ENCODE measurements at regions not wholly inside any gene's neighbourhood (a gene's known extent, or its start where the extent isn't known, plus 50 kb on each side); places are given as distances from the start of the nearest gene placed in this dataset.
A peak's percentile ranks its signal among the peaks of the same experiment; 100 is the strongest.

- DNase-seq, result no peak
These were observed 195.0 kb downstream of the ZIC1 start for GRCh38 chr3:147604136-147604535.

- no peak for DNase-seq
These were observed 204.6 kb downstream of the ZIC1 start for GRCh38 chr3:147613725-147614124.

GRCh38 chr3:147614210-147614609 is 205.0 kb downstream of the ZIC1 start:
- DNase-seq, result no peak

- no peak for DNase-seq
These were observed 205.9 kb downstream of the ZIC1 start for GRCh38 chr3:147615035-147615434.

- DNase-seq, result peak; percentile 3 to 46
These were observed 207.9 kb downstream of the ZIC1 start for GRCh38 chr3:147616998-147617619.

- no peak for DNase-seq
These were observed 209.5 kb downstream of the ZIC1 start for GRCh38 chr3:147618691-147619090.

- no peak for DNase-seq
These were observed 210.9 kb downstream of the ZIC1 start for GRCh38 chr3:147619921-147620560.

GRCh38 chr3:147620906-147621305 is 211.7 kb downstream of the ZIC1 start:
- no peak for DNase-seq

- DNase-seq, result no peak
These were observed 221.8 kb downstream of the ZIC1 start for GRCh38 chr3:147630921-147631415.

GRCh38 chr3:147640781-147641180 is 231.6 kb downstream of the ZIC1 start:
- no peak for DNase-seq

- DNase-seq, result no peak
These were observed 236.6 kb downstream of the ZIC1 start for GRCh38 chr3:147645761-147646160.

GRCh38 chr3:147649475-147649874 is 240.3 kb downstream of the ZIC1 start:
- DNase-seq, result no peak

GRCh38 chr3:147651107-147651778 is 242.1 kb downstream of the ZIC1 start:
- no peak for DNase-seq

- DNase-seq, result no peak
These were observed 243.6 kb downstream of the ZIC1 start for GRCh38 chr3:147652651-147653366.

- DNase-seq, result no peak
These were observed 244.3 kb downstream of the ZIC1 start for GRCh38 chr3:147653367-147653923.

- no peak for DNase-seq
These were observed 245.7 kb downstream of the ZIC1 start for GRCh38 chr3:147654827-147655226.

- no peak for DNase-seq
These were observed 246.1 kb downstream of the ZIC1 start for GRCh38 chr3:147655236-147655635.

- no peak for DNase-seq
These were observed 246.9 kb downstream of the ZIC1 start for GRCh38 chr3:147656023-147656422.

GRCh38 chr3:147661916-147662315 is 252.8 kb downstream of the ZIC1 start:
- DNase-seq, result no peak

GRCh38 chr3:147662705-147663104 is 253.5 kb downstream of the ZIC1 start:
- DNase-seq, result no peak

- no peak for DNase-seq
These were observed 259.9 kb downstream of the ZIC1 start for GRCh38 chr3:147669077-147669476.

- no peak for DNase-seq
These were observed 262.9 kb downstream of the ZIC1 start for GRCh38 chr3:147672035-147672434.

GRCh38 chr3:147672436-147672835 is 263.3 kb downstream of the ZIC1 start:
- DNase-seq, result no peak
